ENCODE measurements at regions not wholly inside any gene's neighbourhood (a gene's known extent, or its start where the extent isn't known, plus 50 kb on each side); places are given as distances from the start of the nearest gene placed in this dataset.

GRCh38 chr9:1495282-1496030, 445.3 kb downstream of the DMRT2 start:
- no peak overlapping the region for H3K27ac Mint-ChIP-seq (ENCODE audit: unreplicated experiment)

GRCh38 chr9:1505489-1505888, 455.3 kb downstream of the DMRT2 start:
- TF ChIP-seq, protein P1, sequence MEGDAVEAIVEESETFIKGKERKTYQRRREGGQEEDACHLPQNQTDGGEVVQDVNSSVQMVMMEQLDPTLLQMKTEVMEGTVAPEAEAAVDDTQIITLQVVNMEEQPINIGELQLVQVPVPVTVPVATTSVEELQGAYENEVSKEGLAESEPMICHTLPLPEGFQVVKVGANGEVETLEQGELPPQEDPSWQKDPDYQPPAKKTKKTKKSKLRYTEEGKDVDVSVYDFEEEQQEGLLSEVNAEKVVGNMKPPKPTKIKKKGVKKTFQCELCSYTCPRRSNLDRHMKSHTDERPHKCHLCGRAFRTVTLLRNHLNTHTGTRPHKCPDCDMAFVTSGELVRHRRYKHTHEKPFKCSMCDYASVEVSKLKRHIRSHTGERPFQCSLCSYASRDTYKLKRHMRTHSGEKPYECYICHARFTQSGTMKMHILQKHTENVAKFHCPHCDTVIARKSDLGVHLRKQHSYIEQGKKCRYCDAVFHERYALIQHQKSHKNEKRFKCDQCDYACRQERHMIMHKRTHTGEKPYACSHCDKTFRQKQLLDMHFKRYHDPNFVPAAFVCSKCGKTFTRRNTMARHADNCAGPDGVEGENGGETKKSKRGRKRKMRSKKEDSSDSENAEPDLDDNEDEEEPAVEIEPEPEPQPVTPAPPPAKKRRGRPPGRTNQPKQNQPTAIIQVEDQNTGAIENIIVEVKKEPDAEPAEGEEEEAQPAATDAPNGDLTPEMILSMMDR (IDR thresholded peaks at IDR 0.05): no peak
- Mint-ChIP-seq H3K27me3 (ENCODE audit: low read depth) (no peaks in the 10 kb centered on the region), H3K4me1 (ENCODE audit: low read depth) (no peaks in the 10 kb centered on the region), H3K9me3 (ENCODE audit: low read depth) (peaks cover 16% of the 10 kb centered on the region), H3K36me3 (ENCODE audit: low read depth) (no peaks in the 10 kb centered on the region), H3K27ac (ENCODE audit: unreplicated experiment) (no peak overlapping the region), H3K4me3 (ENCODE audit: unreplicated experiment) (no peak overlapping the region)
- no peak for DNase-seq (ENCODE audit: low spot score)

More at GRCh38 chr9:1495282-1496030, 445.3 kb downstream of the DMRT2 start:
- Mint-ChIP-seq H3K4me1 (ENCODE audit: low read depth) (peaks cover 2% of the 10 kb centered on the region), H3K27me3 (ENCODE audit: low read depth) (no peaks in the 10 kb centered on the region), H3K4me3 (ENCODE audit: unreplicated experiment) (no peak overlapping the region), H3K36me3 (ENCODE audit: low read depth) (no peaks in the 10 kb centered on the region), H3K9me3 (ENCODE audit: low read depth) (peaks cover 10% of the 10 kb centered on the region)
- TF ChIP-seq, protein P1 (IDR thresholded peaks at IDR 0.05): no peak
- no peak for DNase-seq (ENCODE audit: low spot score)

- TF ChIP-seq, protein P1 (IDR thresholded peaks at IDR 0.05): no peak
- H3K27me3 Mint-ChIP-seq (ENCODE audit: low read depth): no peaks in the 10 kb centered on the region
- H3K36me3 Mint-ChIP-seq (ENCODE audit: low read depth): no peaks in the 10 kb centered on the region
- H3K4me3 Mint-ChIP-seq (ENCODE audit: unreplicated experiment): no peak overlapping the region
- peaks cover 23% of the 10 kb centered on the region for H3K9me3 Mint-ChIP-seq (ENCODE audit: low read depth)
- no peak for DNase-seq (ENCODE audit: low spot score)
- no peak overlapping the region for H3K27ac Mint-ChIP-seq (ENCODE audit: unreplicated experiment)
- H3K4me1 Mint-ChIP-seq (ENCODE audit: low read depth): no peaks in the 10 kb centered on the region
These were observed 460.6 kb downstream of the DMRT2 start for GRCh38 chr9:1510712-1511111.

DNA sequence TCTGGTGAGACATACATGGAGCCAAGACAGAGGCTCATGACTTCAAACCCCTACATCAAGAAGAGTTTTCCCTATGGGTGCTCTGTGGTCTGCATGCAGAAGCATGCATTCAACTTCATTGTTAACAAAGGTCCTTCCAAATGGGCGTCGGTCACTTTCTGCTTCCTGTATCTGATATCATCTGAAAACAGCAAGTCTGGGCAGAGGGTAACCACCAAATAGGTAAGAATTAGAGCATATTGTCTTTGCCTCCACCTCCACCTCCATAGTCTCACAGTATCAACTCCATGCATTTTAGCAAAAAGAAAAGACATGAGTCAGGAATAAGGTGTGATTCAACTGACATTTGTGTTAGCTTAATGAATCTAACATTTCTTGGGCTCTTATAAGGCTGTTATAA, 462.9 kb downstream of the DMRT2 start:
- DNase-seq (ENCODE audit: low spot score): no peak
- H3K27me3 Mint-ChIP-seq (ENCODE audit: low read depth): no peaks in the 10 kb centered on the region
- no peak overlapping the region for H3K27ac Mint-ChIP-seq (ENCODE audit: unreplicated experiment)
- peaks cover 28% of the 10 kb centered on the region for H3K9me3 Mint-ChIP-seq (ENCODE audit: low read depth)
- H3K36me3 Mint-ChIP-seq (ENCODE audit: low read depth): no peaks in the 10 kb centered on the region
- H3K4me3 Mint-ChIP-seq (ENCODE audit: unreplicated experiment): no peak overlapping the region
- no peaks in the 10 kb centered on the region for H3K4me1 Mint-ChIP-seq (ENCODE audit: low read depth)
- TF ChIP-seq, protein P1 (IDR thresholded peaks at IDR 0.05): no peak

- DNase-seq (ENCODE audit: low spot score): no peak
- TF ChIP-seq, protein P1 (IDR thresholded peaks at IDR 0.05): no peak
- Mint-ChIP-seq H3K4me3 (ENCODE audit: unreplicated experiment) (no peak overlapping the region), H3K27me3 (ENCODE audit: low read depth) (no peaks in the 10 kb centered on the region), H3K36me3 (ENCODE audit: low read depth) (no peaks in the 10 kb centered on the region), H3K27ac (ENCODE audit: unreplicated experiment) (no peak overlapping the region), H3K9me3 (ENCODE audit: low read depth) (peaks cover 28% of the 10 kb centered on the region), H3K4me1 (ENCODE audit: low read depth) (no peaks in the 10 kb centered on the region)
These were observed 464.1 kb downstream of the DMRT2 start for GRCh38 chr9:1514250-1514649.
